ENCODE measurements at regions not wholly inside any gene's neighbourhood (a gene's known extent, or its start where the extent isn't known, plus 50 kb on each side); places are given as distances from the start of the nearest gene placed in this dataset.
A peak's percentile ranks its signal among the peaks of the same experiment; 100 is the strongest.

- intact Hi-C loops (cut with micrococcal nuclease; ENCODE audit: unreplicated experiment), result no loop called here
- TF ChIP-seq CTCF (IDR thresholded peaks at IDR 0.05; ENCODE audit: unreplicated experiment), result no peak
- peak overlapping the region; percentile 22 for H3K27ac Mint-ChIP-seq (ENCODE audit: unreplicated experiment)
- CTCF ChIA-PET, result interaction anchor here (0.5 to 1.5 kb wide), 3 partner anchors 9 to 551 kb away, joined by 4 to 6 read pairs (median 5); no protein-coding TSS in a partner anchor
- peaks cover 2% of the 10 kb centered on the region for H3K9me3 Mint-ChIP-seq (ENCODE audit: low read depth, unreplicated experiment)
- no TSS peak for BruUV-seq (replicated peaks)
- no peaks in the 10 kb centered on the region for H3K27me3 Mint-ChIP-seq (ENCODE audit: unreplicated experiment)
- no peak overlapping the region for H3K4me3 Mint-ChIP-seq (ENCODE audit: low read depth, unreplicated experiment)
- no peaks in the 10 kb centered on the region for H3K36me3 Mint-ChIP-seq (ENCODE audit: insufficient read depth, unreplicated experiment)
- no peak for DNase-seq
- H3K4me1 Mint-ChIP-seq (ENCODE audit: low read depth, unreplicated experiment), result peaks cover 16% of the 10 kb centered on the region
Observed at GRCh38 chr6:111973927-111974639, 79.8 kb upstream of the CCN6 start.

- intact Hi-C loops (cut with micrococcal nuclease; ENCODE audit: unreplicated experiment), result no loop called here
- DNase-seq, result no peak
- Mint-ChIP-seq H3K4me3 (ENCODE audit: low read depth, unreplicated experiment) (no peak overlapping the region), H3K27me3 (ENCODE audit: unreplicated experiment) (no peaks in the 10 kb centered on the region), H3K36me3 (ENCODE audit: insufficient read depth, unreplicated experiment) (no peaks in the 10 kb centered on the region), H3K9me3 (ENCODE audit: low read depth, unreplicated experiment) (no peaks in the 10 kb centered on the region), H3K4me1 (ENCODE audit: low read depth, unreplicated experiment) (peaks cover 16% of the 10 kb centered on the region), H3K27ac (ENCODE audit: unreplicated experiment) (no peak overlapping the region)
- no peak for TF ChIP-seq CTCF (IDR thresholded peaks at IDR 0.05; ENCODE audit: unreplicated experiment)
- BruUV-seq (replicated peaks), result no TSS peak
- CTCF ChIA-PET, result no interaction called here
Observed at GRCh38 chr6:111975466-111975865, 78.4 kb upstream of the CCN6 start.

GRCh38 chr6:111976139-111976538, 77.8 kb upstream of the CCN6 start:
- H3K4me3 Mint-ChIP-seq (ENCODE audit: low read depth, unreplicated experiment), result no peak overlapping the region
- no peaks in the 10 kb centered on the region for H3K27me3 Mint-ChIP-seq (ENCODE audit: unreplicated experiment)
- no TSS peak for BruUV-seq (replicated peaks)
- CTCF ChIA-PET, result no interaction called here
- no peak for DNase-seq
- peaks cover 16% of the 10 kb centered on the region for H3K4me1 Mint-ChIP-seq (ENCODE audit: low read depth, unreplicated experiment)
- intact Hi-C loops (cut with micrococcal nuclease; ENCODE audit: unreplicated experiment), result no loop called here
- H3K27ac Mint-ChIP-seq (ENCODE audit: unreplicated experiment), result no peak overlapping the region
- H3K9me3 Mint-ChIP-seq (ENCODE audit: low read depth, unreplicated experiment), result no peaks in the 10 kb centered on the region
- H3K36me3 Mint-ChIP-seq (ENCODE audit: insufficient read depth, unreplicated experiment), result no peaks in the 10 kb centered on the region
- TF ChIP-seq CTCF (IDR thresholded peaks at IDR 0.05; ENCODE audit: unreplicated experiment), result no peak

GRCh38 chr6:111978532-111979149, 75.3 kb upstream of the CCN6 start:
- no TSS peak for BruUV-seq (replicated peaks)
- CTCF ChIA-PET, result no interaction called here
- Mint-ChIP-seq H3K36me3 (ENCODE audit: insufficient read depth, unreplicated experiment) (no peaks in the 10 kb centered on the region), H3K4me1 (ENCODE audit: low read depth, unreplicated experiment) (peaks cover 16% of the 10 kb centered on the region), H3K9me3 (ENCODE audit: low read depth, unreplicated experiment) (no peaks in the 10 kb centered on the region), H3K27ac (ENCODE audit: unreplicated experiment) (no peak overlapping the region), H3K4me3 (ENCODE audit: low read depth, unreplicated experiment) (no peak overlapping the region), H3K27me3 (ENCODE audit: unreplicated experiment) (no peaks in the 10 kb centered on the region)
- no peak for DNase-seq
- intact Hi-C loops (cut with micrococcal nuclease; ENCODE audit: unreplicated experiment), result no loop called here
- TF ChIP-seq CTCF (IDR thresholded peaks at IDR 0.05; ENCODE audit: unreplicated experiment), result no peak

Measured in Calu3 (cell line).